IPS DF 19.7 (cell line): ENCODE measurements at regions not wholly inside any gene's neighbourhood (a gene's known extent, or its start where the extent isn't known, plus 50 kb on each side); places are given as distances from the start of the nearest gene placed in this dataset.

Experiments
- DNase-seq: peaks from one replicate; pipeline ENCODE4 v3.0.0-alpha.2; 2013; ENCODE audit warnings: low read depth, low spot score

- no peak for DNase-seq
These were observed 767.3 kb downstream of the C4orf33 start for GRCh38 chr4:129863206-129863605.

GRCh38 chr4:129883996-129884395, 788.0 kb downstream of the C4orf33 start:
- DNase-seq: no peak

- no peak for DNase-seq
These were observed 801.2 kb downstream of the C4orf33 start for GRCh38 chr4:129897111-129897510.

- DNase-seq: no peak
These were observed 803.9 kb downstream of the C4orf33 start for GRCh38 chr4:129899849-129900248.

GRCh38 chr4:129900430-129900953, 804.5 kb downstream of the C4orf33 start:
- no peak for DNase-seq

- no peak for DNase-seq
These were observed 805.3 kb downstream of the C4orf33 start for GRCh38 chr4:129901205-129901604.

GRCh38 chr4:129903861-129904260, 807.9 kb downstream of the C4orf33 start:
- no peak for DNase-seq

- DNase-seq: no peak
These were observed 809.3 kb downstream of the C4orf33 start for GRCh38 chr4:129905256-129905655.

GRCh38 chr4:129908117-129908516, 812.2 kb downstream of the C4orf33 start:
- DNase-seq: no peak

GRCh38 chr4:129916991-129917390, 821.0 kb downstream of the C4orf33 start:
- no peak for DNase-seq

- no peak for DNase-seq
These were observed 821.7 kb downstream of the C4orf33 start for GRCh38 chr4:129917651-129918050.

- DNase-seq: no peak
These were observed 831.0 kb downstream of the C4orf33 start for GRCh38 chr4:129926936-129927335.

GRCh38 chr4:129929052-129929451, 833.1 kb downstream of the C4orf33 start:
- DNase-seq: no peak

- no peak for DNase-seq
These were observed 834.0 kb downstream of the C4orf33 start for GRCh38 chr4:129929984-129930383.

- no peak for DNase-seq
These were observed 854.3 kb downstream of the C4orf33 start for GRCh38 chr4:129950217-129950616.

GRCh38 chr4:129966175-129966574, 870.2 kb downstream of the C4orf33 start:
- no peak for DNase-seq

GRCh38 chr4:129968366-129968765, 872.4 kb downstream of the C4orf33 start:
- DNase-seq: no peak

GRCh38 chr4:129968778-129969177, 872.8 kb downstream of the C4orf33 start:
- DNase-seq: no peak

- no peak for DNase-seq
These were observed 874.8 kb downstream of the C4orf33 start for GRCh38 chr4:129970801-129971200.

- no peak for DNase-seq
These were observed 875.5 kb downstream of the C4orf33 start for GRCh38 chr4:129971419-129971818.

- DNase-seq: peak; percentile 23
These were observed 876.3 kb downstream of the C4orf33 start for GRCh38 chr4:129972257-129972656.

- DNase-seq: no peak
These were observed 878.8 kb downstream of the C4orf33 start for GRCh38 chr4:129974730-129975129.

- DNase-seq: no peak
These were observed 882.4 kb downstream of the C4orf33 start for GRCh38 chr4:129978315-129978714.

GRCh38 chr4:129988957-129989356, 893.0 kb downstream of the C4orf33 start:
- no peak for DNase-seq
